RWPE2 (cell line): ENCODE measurements at regions not wholly inside any gene's neighbourhood (a gene's known extent, or its start where the extent isn't known, plus 50 kb on each side); places are given as distances from the start of the nearest gene placed in this dataset.

Experiments used
- ATAC-seq: fragments of 200-7000 bp; cut with Tn5 transposase; 3 replicates; pipeline ENCODE4 v1.9.1; 2021; ENCODE audit warnings: low read depth
- DNase-seq: peaks from one replicate; pipeline ENCODE4 v3.0.0-alpha.2; 2020; ENCODE audit warnings: low spot score
- H3K27ac ChIP-seq: fragments of 450-650 bp; 2 replicates; pipeline ENCODE4 v1.5.1; 2017; ENCODE audit warnings: mild to moderate bottlenecking; ENCODE audit not compliant: poor library complexity, severe bottlenecking
- H3K27me3 ChIP-seq: fragments of 250-450 bp; sonication (Bioruptor Pico); 2 replicates; pipeline ENCODE4 v1.5.1; 2021; ENCODE audit warnings: mild to moderate bottlenecking, moderate library complexity; ENCODE audit not compliant: insufficient read depth, poor library complexity, severe bottlenecking
- H3K36me3 ChIP-seq: fragments of 250-450 bp; sonication (Bioruptor Pico); 2 replicates; pipeline ENCODE4 v1.5.1; 2020; ENCODE audit warnings: low read depth, mild to moderate bottlenecking, moderate library complexity
- H3K4me1 ChIP-seq: fragments of 250-450 bp; sonication (Bioruptor Pico); 2 replicates; pipeline ENCODE4 v1.5.1; 2021; ENCODE audit warnings: mild to moderate bottlenecking, moderate library complexity; ENCODE audit not compliant: insufficient read depth, poor library complexity, severe bottlenecking
- H3K4me3 ChIP-seq: fragments of 250-450 bp; sonication (Bioruptor Pico); 2 replicates; pipeline ENCODE4 v1.5.1; 2021; ENCODE audit warnings: mild to moderate bottlenecking, moderate library complexity; ENCODE audit not compliant: severe bottlenecking
- H3K9me3 ChIP-seq: fragments of 250-450 bp; sonication (Bioruptor Pico); 2 replicates; pipeline ENCODE4 v1.5.1; 2021; ENCODE audit warnings: mild to moderate bottlenecking, moderate library complexity; ENCODE audit not compliant: severe bottlenecking
- CTCF ChIP-seq: fragments of 450-650 bp; IDR thresholded peaks from one replicate; pipeline ENCODE4 v1.5.1; 2017; ENCODE audit warnings: mild to moderate bottlenecking, moderate library complexity; ENCODE audit not compliant: poor library complexity, severe bottlenecking

GRCh38 chr4:61128682-61129081 lies 71.4 kb upstream of the ADGRL3 start:
- no peak for ATAC-seq
- no peak for DNase-seq
- Histone ChIP-seq H3K9me3 (no peaks in the 10 kb centered on the region), H3K4me3 (no peak overlapping the region), H3K27me3 (no peaks in the 10 kb centered on the region), H3K4me1 (no peaks in the 10 kb centered on the region), H3K27ac (no peak overlapping the region), H3K36me3 (no peaks in the 10 kb centered on the region)
- no peak for TF ChIP-seq CTCF

DNA sequence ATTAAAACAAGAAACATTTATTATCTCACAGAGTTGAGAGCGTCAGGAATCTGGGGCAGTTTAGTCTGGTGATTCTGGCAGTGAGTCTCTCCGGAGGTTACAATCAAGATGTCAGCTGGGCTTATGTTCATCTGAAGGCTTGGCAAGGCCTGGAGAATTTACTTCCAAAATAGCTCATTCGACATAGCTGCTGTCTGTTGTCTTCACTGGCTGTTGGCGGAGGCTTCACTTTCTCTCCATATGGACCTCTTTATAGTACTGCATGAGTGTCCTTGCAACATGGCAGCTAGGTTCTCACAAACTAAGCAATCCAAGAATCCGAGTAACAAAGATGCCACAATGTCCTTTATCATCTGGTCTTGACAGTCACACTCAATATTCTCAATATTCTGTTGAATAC lies 70.2 kb upstream of the ADGRL3 start:
- no peak for TF ChIP-seq CTCF
- DNase-seq = no peak
- H3K27me3 ChIP-seq = no peaks in the 10 kb centered on the region
- no peaks in the 10 kb centered on the region for H3K9me3 ChIP-seq
- no peak for ATAC-seq
- H3K27ac ChIP-seq = no peak overlapping the region
- no peaks in the 10 kb centered on the region for H3K36me3 ChIP-seq
- no peak overlapping the region for H3K4me3 ChIP-seq
- no peaks in the 10 kb centered on the region for H3K4me1 ChIP-seq

- no peak for ATAC-seq
- DNase-seq = no peak
- H3K9me3 ChIP-seq = no peaks in the 10 kb centered on the region
- H3K27ac ChIP-seq = no peak overlapping the region
- H3K27me3 ChIP-seq = peaks cover 4% of the 10 kb centered on the region
- no peak for TF ChIP-seq CTCF
- no peaks in the 10 kb centered on the region for H3K4me1 ChIP-seq
- no peak overlapping the region for H3K4me3 ChIP-seq
- H3K36me3 ChIP-seq = no peaks in the 10 kb centered on the region
These were observed 56.7 kb upstream of the ADGRL3 start for GRCh38 chr4:61143461-61143860.

GRCh38 chr4:61149278-61149677 lies 50.8 kb upstream of the ADGRL3 start:
- TF ChIP-seq CTCF = no peak
- no peaks in the 10 kb centered on the region for H3K4me1 ChIP-seq
- no peak for DNase-seq

More at GRCh38 chr4:61149278-61149677, 50.8 kb upstream of the ADGRL3 start:
- no peak overlapping the region for H3K27ac ChIP-seq
- no peaks in the 10 kb centered on the region for H3K36me3 ChIP-seq
- H3K9me3 ChIP-seq = no peaks in the 10 kb centered on the region
- no peak overlapping the region for H3K4me3 ChIP-seq
- ATAC-seq = no peak
- no peaks in the 10 kb centered on the region for H3K27me3 ChIP-seq
